ENCODE measurements at regions not wholly inside any gene's neighbourhood (a gene's known extent, or its start where the extent isn't known, plus 50 kb on each side); places are given as distances from the start of the nearest gene placed in this dataset.
A peak's percentile ranks its signal among the peaks of the same experiment; 100 is the strongest.

DNA sequence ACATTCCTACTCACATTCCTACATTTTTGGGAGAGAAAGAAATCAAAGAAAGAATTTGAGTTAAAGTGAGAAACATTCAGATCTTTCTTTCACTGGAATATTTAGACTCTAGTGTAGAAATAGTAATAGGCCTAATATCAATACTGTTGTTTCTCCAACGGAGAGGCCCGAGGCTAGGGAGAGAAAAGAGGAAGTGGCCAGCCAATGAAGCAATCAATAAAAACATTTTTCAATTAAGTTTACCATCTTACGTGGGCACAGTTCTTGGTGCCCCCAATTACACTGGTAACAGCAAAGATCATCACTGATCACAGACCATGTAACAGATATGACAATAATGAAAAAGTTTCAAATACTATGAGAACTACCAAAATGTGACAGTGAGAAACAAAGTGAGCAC, 281.4 kb downstream of the GPM6A start:
- H3K9me3 ChIP-seq: no peaks in the 10 kb centered on the region
- 76 to 78% methylated on average over 3 of the region's 3 CpGs for WGBS, 2 donors
- no peak overlapping the region for H3K4me3 ChIP-seq
- DNase-seq: no peak
- H3K36me3 ChIP-seq: no peaks in the 10 kb centered on the region
- H3K4me1 ChIP-seq: no peaks in the 10 kb centered on the region
- no peaks in the 10 kb centered on the region for H3K27me3 ChIP-seq
- ATAC-seq (ENCODE audit: low FRiP score in 2 of 2): no peak
- TF ChIP-seq EP300 (IDR thresholded peaks at IDR 0.05) (no peak), POLR2A (IDR thresholded peaks at IDR 0.05) (no peak)
- TF ChIP-seq, protein P1, sequence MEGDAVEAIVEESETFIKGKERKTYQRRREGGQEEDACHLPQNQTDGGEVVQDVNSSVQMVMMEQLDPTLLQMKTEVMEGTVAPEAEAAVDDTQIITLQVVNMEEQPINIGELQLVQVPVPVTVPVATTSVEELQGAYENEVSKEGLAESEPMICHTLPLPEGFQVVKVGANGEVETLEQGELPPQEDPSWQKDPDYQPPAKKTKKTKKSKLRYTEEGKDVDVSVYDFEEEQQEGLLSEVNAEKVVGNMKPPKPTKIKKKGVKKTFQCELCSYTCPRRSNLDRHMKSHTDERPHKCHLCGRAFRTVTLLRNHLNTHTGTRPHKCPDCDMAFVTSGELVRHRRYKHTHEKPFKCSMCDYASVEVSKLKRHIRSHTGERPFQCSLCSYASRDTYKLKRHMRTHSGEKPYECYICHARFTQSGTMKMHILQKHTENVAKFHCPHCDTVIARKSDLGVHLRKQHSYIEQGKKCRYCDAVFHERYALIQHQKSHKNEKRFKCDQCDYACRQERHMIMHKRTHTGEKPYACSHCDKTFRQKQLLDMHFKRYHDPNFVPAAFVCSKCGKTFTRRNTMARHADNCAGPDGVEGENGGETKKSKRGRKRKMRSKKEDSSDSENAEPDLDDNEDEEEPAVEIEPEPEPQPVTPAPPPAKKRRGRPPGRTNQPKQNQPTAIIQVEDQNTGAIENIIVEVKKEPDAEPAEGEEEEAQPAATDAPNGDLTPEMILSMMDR (IDR thresholded peaks at IDR 0.05): no peak
- H3K27ac ChIP-seq: no peak overlapping the region

GRCh38 chr4:175531405-175532091, 280.5 kb downstream of the GPM6A start:
- no peak overlapping the region for H3K4me3 ChIP-seq
- no peaks in the 10 kb centered on the region for H3K36me3 ChIP-seq
- no peaks in the 10 kb centered on the region for H3K4me1 ChIP-seq
- DNase-seq: no peak
- H3K9me3 ChIP-seq: no peaks in the 10 kb centered on the region
- WGBS, 2 donors: 85 to 87% methylated on average over 4 of the region's 4 CpGs
- no peaks in the 10 kb centered on the region for H3K27me3 ChIP-seq
- no peak for ATAC-seq (ENCODE audit: low FRiP score in 2 of 2)
- H3K27ac ChIP-seq: no peak overlapping the region
- TF ChIP-seq POLR2A (IDR thresholded peaks at IDR 0.05) (no peak), EP300 (IDR thresholded peaks at IDR 0.05) (no peak), POLR2AphosphoS5 (IDR thresholded peaks at IDR 0.05) (no peak)
- TF ChIP-seq, protein P1 (IDR thresholded peaks at IDR 0.05): no peak

- DNase-seq (no peak), ATAC-seq (ENCODE audit: low FRiP score in 2 of 2) (no peak)
- 31 to 33% methylated on average over 6 of the region's 6 CpGs for WGBS, 2 donors
- Histone ChIP-seq H3K27me3 (no peaks in the 10 kb centered on the region), H3K9me3 (no peaks in the 10 kb centered on the region), H3K27ac (no peak overlapping the region), H3K36me3 (no peaks in the 10 kb centered on the region), H3K4me1 (no peaks in the 10 kb centered on the region), H3K4me3 (no peak overlapping the region)
- TF ChIP-seq, protein P1 (IDR thresholded peaks at IDR 0.05): peak in 3 of 6 experiments; percentile 23 to 39 (median 37)
- TF ChIP-seq EP300 (IDR thresholded peaks at IDR 0.05): no peak
Observed at GRCh38 chr4:175536852-175537453, 275.1 kb downstream of the GPM6A start.

DNA sequence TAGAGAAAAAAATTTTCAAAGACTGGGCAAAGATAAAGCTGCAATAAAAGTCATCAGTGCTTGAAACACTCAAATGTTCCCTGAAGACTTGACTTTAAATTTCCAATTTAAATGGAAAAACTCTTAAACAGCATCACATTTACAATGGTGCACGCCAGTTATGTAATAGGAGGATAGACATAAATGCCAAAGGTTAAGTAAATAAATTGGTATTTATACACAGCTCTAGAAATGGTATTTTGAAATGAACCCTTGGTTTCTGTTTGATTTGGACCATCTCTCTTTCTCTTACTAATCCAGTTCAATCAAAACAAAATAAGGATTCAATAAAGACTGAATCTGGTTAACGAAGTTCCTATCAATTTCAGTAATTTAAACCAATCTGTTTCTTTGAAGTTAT, 272.6 kb downstream of the GPM6A start:
- no peak for ATAC-seq (ENCODE audit: low FRiP score in 2 of 2)
- no peak for DNase-seq
- H3K27me3 ChIP-seq: no peaks in the 10 kb centered on the region
- no peak overlapping the region for H3K27ac ChIP-seq
- TF ChIP-seq POLR2A (IDR thresholded peaks at IDR 0.05): no peak
- no peak for TF ChIP-seq POLR2AphosphoS5 (IDR thresholded peaks at IDR 0.05)
- TF ChIP-seq, protein P1 (IDR thresholded peaks at IDR 0.05): no peak
- no peak for TF ChIP-seq EP300 (IDR thresholded peaks at IDR 0.05)
- WGBS, 2 donors: 71 to 77% methylated on average over 2 of the region's 2 CpGs
- no peak overlapping the region for H3K4me3 ChIP-seq
- H3K9me3 ChIP-seq: no peaks in the 10 kb centered on the region
- no peaks in the 10 kb centered on the region for H3K36me3 ChIP-seq
- H3K4me1 ChIP-seq: no peaks in the 10 kb centered on the region

- Histone ChIP-seq H3K4me3 (no peak overlapping the region), H3K36me3 (no peaks in the 10 kb centered on the region), H3K27ac (no peak overlapping the region), H3K27me3 (no peaks in the 10 kb centered on the region), H3K4me1 (no peaks in the 10 kb centered on the region), H3K9me3 (no peaks in the 10 kb centered on the region)
- no peak for TF ChIP-seq POLR2AphosphoS5 (IDR thresholded peaks at IDR 0.05)
- TF ChIP-seq POLR2A (IDR thresholded peaks at IDR 0.05): no peak
- TF ChIP-seq, protein P1 (IDR thresholded peaks at IDR 0.05): no peak
- no peak for TF ChIP-seq EP300 (IDR thresholded peaks at IDR 0.05)
- ATAC-seq (ENCODE audit: low FRiP score in 2 of 2) (no peak), DNase-seq (no peak)
- 89 to 91% methylated on average over 1 of the region's 1 CpG for WGBS, 2 donors
Observed at GRCh38 chr4:175540151-175540550, 271.9 kb downstream of the GPM6A start.

Data from upper lobe of left lung (tissue), 6 donors.